ENCODE measurements at regions not wholly inside any gene's neighbourhood (a gene's known extent, or its start where the extent isn't known, plus 50 kb on each side); places are given as distances from the start of the nearest gene placed in this dataset.

DNA sequence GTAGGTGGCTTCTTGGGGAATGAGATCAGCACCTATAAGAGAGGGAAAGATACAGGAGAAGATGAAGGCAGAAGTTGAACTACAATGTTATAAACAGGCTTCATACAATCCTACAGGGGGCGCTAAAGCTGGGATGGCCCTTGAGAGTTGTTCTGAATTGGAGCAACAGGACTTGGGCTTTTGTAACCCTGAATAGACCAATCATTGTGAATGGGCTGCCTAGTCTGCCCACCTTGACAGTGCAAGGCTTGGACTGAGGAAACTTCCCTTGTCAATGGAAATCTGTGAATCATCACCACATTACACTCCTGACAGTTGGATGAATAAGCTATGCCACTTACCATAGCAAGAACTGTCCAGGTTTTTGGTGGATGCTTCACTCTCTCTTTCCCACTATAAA, 306.1 kb downstream of the KCNC2 start:
- TF ChIP-seq, protein P1, sequence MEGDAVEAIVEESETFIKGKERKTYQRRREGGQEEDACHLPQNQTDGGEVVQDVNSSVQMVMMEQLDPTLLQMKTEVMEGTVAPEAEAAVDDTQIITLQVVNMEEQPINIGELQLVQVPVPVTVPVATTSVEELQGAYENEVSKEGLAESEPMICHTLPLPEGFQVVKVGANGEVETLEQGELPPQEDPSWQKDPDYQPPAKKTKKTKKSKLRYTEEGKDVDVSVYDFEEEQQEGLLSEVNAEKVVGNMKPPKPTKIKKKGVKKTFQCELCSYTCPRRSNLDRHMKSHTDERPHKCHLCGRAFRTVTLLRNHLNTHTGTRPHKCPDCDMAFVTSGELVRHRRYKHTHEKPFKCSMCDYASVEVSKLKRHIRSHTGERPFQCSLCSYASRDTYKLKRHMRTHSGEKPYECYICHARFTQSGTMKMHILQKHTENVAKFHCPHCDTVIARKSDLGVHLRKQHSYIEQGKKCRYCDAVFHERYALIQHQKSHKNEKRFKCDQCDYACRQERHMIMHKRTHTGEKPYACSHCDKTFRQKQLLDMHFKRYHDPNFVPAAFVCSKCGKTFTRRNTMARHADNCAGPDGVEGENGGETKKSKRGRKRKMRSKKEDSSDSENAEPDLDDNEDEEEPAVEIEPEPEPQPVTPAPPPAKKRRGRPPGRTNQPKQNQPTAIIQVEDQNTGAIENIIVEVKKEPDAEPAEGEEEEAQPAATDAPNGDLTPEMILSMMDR (conservative IDR thresholded peaks at IDR 0.05; ENCODE audit: control insufficient read depth, insufficient read depth, low read depth, low read length) = peak; percentile 37
- no peak overlapping the region for H3K4me3 ChIP-seq (ENCODE audit: control insufficient read depth, low read depth, low read length)
- peak; percentile 8 for DNase-seq (ENCODE audit: low read depth)

DNA sequence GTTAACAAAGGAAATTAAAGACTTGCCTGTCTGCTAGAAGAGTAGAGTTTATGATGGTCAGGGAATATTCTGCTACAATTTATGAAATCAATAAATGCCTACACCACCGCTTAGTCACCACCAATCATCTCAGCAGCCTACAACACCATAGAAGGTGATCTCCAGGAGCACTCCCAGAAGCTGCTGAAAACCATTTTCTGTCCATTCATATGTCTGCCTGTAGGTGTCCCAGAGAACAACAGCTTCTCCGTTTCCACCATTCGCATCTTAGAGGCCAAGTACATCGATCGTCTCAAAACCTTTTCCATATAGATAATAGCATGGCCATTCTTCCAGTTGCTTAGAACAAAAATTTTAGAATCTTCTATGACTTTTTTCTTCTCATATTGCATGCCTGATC, 303.4 kb downstream of the KCNC2 start:
- TF ChIP-seq, protein P1 (conservative IDR thresholded peaks at IDR 0.05; ENCODE audit: control insufficient read depth, insufficient read depth, low read depth, low read length) = peak; percentile 19
- H3K4me3 ChIP-seq (ENCODE audit: control insufficient read depth, low read depth, low read length) = no peak overlapping the region
- DNase-seq (ENCODE audit: low read depth) = peak; percentile 15

DNA sequence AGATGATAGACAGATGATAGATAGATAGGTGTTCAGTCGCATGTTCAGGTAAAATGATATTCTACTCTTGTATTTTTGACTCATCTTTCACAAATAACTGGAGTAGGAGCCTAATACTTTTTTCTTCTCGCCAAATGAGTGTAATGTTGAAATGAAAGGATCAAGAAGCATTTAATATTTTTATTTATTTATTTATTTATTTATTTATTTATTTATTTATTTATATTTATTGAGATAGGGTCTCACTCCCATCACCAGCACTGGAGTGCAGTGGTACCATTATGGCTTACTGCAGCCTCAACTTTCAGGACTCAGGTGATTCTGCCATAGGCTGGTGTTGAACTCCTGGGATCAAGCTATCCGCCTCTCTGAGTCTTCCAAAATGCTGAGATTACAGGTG, 298.8 kb downstream of the KCNC2 start:
- no peak overlapping the region for H3K4me3 ChIP-seq (ENCODE audit: control insufficient read depth, low read depth, low read length)
- no peak for DNase-seq (ENCODE audit: low read depth)
- TF ChIP-seq, protein P1 (conservative IDR thresholded peaks at IDR 0.05; ENCODE audit: control insufficient read depth, insufficient read depth, low read depth, low read length) = no peak

DNA sequence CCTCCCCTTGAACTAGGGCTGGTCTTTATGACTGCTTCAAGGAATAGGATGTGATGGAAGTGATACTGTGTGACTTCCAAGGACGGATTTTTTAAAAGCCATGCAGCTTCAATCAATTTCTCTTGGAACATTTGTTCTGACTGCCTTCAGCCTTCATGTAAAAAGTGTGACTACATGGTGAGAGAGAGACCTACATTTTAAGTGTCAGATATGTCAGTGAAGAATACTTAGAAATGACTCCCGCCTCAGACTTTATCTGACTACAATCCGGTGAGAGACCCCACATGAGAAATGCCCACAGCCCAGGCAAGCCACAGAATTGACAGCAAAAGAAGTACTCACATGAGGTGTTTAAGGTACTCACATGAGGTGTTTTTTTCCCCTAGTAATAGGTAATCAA, 295.3 kb downstream of the KCNC2 start:
- TF ChIP-seq, protein P1 (conservative IDR thresholded peaks at IDR 0.05; ENCODE audit: control insufficient read depth, insufficient read depth, low read depth, low read length) = no peak

DNA sequence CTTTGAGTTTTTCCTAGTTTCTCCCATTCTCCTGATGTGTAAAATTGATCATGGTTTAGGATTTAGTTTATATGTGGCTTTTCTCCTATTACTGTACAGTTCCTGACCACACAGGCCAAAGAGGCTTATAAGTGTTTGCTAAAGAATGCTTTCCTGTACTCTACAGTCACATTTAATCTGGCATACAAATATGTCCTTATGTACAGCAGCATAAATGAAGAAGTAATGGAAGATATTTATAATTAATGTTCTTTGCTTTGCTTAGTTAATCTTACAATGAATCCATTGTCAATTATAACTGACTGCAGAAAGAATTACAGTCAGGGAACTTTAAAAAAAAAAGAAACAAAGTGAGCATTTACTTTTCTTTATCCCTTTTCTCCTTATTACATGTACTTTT, 293.9 kb downstream of the KCNC2 start:
- TF ChIP-seq, protein P1 (conservative IDR thresholded peaks at IDR 0.05; ENCODE audit: control insufficient read depth, insufficient read depth, low read depth, low read length) = no peak
- no peak overlapping the region for H3K4me3 ChIP-seq (ENCODE audit: control insufficient read depth, low read depth, low read length)

More for the DNA sequence above, 295.3 kb downstream of the KCNC2 start:
- no peak overlapping the region for H3K4me3 ChIP-seq (ENCODE audit: control insufficient read depth, low read depth, low read length)
- no peak for DNase-seq (ENCODE audit: low read depth)

DNA sequence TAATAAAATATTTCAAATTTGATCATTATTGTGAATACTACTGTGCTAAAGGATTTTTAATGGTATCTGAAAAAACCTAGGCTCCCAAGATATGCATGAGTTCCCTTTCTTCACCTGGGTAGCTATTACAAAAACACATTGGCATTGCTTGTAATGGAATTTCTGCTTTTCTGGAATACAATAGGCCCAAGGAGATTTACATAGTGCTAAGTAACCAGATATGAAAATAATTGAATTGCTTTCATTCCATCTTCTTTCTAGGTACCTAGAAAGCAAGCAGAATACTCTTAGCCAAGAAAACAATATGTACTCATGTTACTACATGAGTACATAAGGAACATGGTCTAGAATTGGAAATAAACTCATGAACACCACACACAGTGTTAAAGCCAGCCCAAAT, 291.9 kb downstream of the KCNC2 start:
- DNase-seq (ENCODE audit: low read depth) = no peak
- TF ChIP-seq, protein P1 (conservative IDR thresholded peaks at IDR 0.05; ENCODE audit: control insufficient read depth, insufficient read depth, low read depth, low read length) = no peak
- no peak overlapping the region for H3K4me3 ChIP-seq (ENCODE audit: control insufficient read depth, low read depth, low read length)

More for the DNA sequence above, 293.9 kb downstream of the KCNC2 start:
- DNase-seq (ENCODE audit: low read depth) = no peak

DNA sequence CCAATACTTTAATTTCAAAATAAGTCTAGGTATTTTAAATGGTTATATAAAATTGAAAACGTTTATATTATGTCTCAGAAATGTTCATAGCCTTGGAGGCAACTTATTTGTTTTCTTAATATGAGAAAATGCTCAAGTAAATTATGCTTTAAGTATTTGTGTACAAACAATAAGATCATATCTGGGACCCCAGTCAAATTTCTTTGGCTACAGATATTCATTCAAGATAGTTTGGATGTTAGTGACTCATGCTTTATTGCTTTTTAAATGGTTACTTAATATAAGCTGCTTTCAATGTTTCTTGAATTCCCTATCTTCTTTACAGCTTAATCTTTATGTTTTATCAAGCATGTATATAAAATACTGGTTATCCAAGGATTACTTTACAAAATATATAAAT, 291.3 kb downstream of the KCNC2 start:
- H3K4me3 ChIP-seq (ENCODE audit: control insufficient read depth, low read depth, low read length) = no peak overlapping the region
- DNase-seq (ENCODE audit: low read depth) = no peak
- TF ChIP-seq, protein P1 (conservative IDR thresholded peaks at IDR 0.05; ENCODE audit: control insufficient read depth, insufficient read depth, low read depth, low read length) = no peak
